GM18907 (cell line): ENCODE measurements at regions not wholly inside any gene's neighbourhood (a gene's known extent, or its start where the extent isn't known, plus 50 kb on each side); places are given as distances from the start of the nearest gene placed in this dataset.

Experiments
- ATAC-seq: cut with Tn5 transposase; IDR thresholded peaks from one replicate; pipeline ENCODE4 v1.9.1; 2021; ENCODE audit warnings: mild to moderate bottlenecking, moderate library complexity; ENCODE audit not compliant: unreplicated experiment

DNA sequence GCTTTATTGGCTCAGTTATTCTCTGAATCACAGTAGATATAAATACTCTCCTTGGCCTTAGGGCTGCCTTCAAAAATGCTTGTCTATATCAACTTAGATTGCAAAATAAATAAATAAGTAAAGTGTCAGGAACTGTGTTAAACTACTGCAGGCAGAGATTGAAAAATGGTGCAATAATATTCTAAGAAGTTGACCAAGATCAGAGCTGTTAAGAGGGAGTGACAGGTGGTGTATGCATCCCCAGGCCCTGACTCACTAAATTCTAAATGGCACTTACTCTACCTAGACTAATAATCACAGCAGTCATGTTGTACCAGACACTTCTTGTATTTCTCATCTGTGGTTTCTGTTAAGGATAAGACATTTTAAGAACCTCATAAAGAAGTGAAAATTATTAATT, 235.1 kb upstream of the SPOCK3 start:
- ATAC-seq: no peak

DNA sequence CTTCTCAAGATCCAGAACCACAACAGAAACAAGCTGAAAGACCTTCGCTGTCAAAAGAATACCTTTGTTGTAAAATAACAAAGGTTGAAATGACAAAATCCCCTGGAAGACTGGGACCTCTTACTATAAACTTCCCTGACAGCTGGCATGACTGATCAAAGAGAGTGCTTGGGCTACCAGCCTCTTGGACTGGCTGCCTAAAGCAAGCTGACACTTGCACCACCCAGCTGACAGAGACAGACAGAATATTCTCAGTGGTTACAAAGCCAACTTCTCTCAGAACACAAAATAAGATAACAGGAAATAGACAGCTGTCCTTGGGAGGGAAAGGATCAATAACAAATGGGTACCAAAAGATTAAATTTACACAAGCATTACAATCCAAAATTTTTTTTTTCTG, 241.7 kb upstream of the SPOCK3 start:
- no peak for ATAC-seq

DNA sequence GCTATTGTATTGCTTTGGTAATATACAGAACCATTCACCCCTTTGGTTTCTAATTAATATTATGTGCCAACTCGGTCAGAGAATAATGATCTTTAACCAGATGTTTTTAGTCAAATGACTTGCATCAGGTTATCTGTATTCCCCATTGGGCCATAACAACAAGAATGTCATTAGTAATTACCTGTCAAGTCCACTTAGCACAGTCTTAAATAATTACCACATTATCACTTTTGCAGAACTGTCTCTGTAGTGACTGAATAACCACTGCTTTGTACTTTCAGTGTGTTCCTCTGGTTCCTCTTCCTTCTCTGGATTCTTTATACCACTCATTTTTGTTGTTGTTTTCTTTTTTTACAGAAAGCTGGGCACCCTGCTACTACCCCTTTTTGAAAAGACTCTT, 257.7 kb upstream of the SPOCK3 start:
- ATAC-seq: no peak

DNA sequence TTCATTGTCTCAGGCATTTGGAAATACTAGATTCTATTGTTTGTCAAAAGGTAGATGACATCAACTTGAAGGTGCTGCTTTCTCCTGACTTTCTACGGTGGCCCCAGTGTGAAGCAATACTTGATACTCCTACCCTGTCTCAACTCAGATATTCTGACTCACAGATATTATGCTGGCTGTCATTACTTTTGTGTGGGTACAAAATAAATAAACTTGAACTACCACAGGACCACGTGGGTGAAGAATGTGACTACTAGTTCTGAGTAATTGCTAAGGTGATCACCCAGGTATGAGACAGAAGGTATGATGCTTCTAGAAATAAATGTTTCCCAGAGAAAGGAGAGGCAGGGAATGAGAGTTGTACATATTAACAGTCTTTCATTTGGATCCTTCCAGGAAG, 275.3 kb upstream of the SPOCK3 start:
- ATAC-seq: no peak

DNA sequence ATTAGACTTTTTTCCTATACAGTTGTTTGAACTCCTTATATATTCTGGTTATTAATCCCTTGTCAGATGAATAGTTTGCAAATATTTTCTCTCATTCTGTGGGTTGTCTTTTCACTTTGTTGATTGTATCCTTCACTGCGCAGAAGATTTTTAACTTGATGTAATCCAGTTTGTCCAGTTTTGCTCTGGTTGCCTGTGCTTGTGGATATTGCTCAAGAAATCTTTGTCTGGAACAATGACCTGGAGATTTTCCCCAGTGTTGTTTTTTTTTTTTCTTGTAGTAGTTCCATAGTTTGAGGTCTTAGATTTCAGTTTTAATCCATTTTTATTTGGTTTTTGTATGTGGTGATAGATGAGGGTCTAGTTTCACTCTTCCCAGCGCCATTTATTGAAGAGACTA, 289.8 kb upstream of the SPOCK3 start:
- no peak for ATAC-seq

DNA sequence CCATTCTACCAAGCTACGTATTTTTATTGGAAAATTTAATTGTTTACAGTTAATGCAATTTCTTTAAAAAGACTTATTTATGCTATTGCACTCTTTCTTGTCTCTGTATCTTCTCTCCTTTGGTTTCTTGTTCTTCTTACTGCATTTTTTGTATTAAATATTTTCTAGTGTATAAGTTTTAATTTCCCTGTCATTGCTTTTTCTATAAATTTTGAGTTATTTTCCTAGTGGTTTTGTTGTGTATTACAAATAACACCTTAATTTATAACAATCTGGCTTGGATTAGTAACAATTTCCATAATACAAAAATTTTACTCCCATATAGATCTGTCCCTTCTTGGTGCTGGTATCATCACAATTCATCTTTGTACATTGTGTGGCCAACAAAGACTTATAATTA, 303.5 kb upstream of the SPOCK3 start:
- no peak for ATAC-seq

DNA sequence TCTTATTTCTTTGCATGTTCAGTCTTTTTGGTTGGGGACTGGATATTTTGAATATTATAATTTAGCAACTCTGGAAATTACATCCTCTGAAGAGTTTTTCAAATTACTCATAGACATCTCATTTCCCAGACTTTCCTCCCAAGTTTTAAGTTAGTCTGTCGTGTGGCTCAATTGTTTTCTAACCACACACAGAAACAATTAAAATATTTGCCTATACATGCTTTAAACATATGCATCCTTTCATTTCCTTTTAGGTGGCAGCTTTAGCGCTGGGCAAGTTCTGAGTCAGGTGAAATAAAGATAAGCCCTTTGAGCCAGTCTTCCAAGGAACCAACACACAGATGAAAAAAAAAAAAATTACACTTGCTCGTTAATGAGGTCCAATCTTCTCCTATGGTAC, 307.0 kb upstream of the SPOCK3 start:
- no peak for ATAC-seq

DNA sequence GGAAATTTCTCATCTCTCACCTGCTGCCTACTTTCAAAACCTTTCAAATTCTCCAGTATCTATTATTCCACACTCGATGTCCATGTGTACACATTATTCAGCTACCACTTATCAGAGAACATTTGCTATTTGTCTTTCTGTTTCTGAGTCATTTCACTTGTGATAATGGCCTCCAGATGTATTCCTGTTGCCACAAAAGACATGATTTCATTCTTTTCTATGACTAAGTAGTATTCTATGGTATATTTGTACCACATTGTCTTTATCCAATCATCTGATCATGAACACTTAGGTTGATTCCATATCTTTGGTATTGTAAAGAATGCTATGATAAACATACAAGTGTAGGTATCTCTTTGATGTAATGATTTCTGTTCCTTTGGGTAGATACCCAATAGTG, 310.1 kb upstream of the SPOCK3 start:
- ATAC-seq: no peak

DNA sequence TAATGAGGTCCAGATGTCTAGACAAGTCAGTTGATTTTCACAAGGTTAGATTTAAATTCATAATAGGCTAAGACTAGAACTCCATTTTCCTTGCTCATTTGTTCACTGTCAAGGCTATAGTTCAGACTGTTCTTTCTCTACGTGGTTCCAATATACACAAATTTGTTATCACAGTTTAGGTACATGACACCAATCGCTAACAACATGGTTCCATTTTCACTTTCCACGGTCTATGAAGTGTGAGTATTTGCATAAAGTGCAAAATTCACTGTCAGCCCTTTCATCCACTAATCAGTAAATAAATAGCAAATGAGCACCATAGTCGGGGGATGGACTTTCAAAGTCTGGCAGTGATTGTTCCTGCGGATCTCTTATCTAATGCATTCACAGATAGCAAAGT, 315.7 kb upstream of the SPOCK3 start:
- ATAC-seq: no peak

DNA sequence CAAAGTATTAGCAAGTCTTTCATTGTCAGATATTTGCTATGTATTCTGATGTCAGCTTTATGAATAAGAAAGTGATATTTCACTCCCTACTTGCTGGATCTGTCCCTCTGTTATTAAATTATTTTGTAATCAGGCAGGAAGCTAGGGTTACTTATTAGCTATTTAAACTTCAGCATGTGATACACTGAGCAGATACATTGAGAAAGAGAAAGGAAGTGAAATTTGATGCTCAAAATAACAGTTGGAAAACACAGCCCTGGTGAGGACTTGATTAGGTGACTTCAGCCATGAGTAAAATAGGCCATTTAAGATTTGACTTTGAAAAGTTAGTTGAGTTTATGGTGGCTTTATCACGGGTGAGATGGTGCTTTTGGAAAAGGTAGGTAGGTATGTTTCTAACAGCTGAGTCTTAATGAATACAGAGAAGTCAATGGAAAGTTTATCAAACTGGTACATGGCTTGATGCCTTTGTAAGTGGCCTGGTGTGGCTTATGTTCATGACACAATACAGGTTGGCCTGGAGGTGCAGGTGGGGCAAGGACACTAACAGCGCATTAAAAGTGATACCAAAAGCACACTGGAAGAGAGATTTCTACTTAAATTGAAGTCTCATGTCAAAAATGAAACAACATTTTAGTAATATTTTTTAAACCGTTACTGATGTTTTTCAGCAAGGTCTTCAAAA, 321.2 kb upstream of the SPOCK3 start:
- peak; percentile 95 for ATAC-seq

DNA sequence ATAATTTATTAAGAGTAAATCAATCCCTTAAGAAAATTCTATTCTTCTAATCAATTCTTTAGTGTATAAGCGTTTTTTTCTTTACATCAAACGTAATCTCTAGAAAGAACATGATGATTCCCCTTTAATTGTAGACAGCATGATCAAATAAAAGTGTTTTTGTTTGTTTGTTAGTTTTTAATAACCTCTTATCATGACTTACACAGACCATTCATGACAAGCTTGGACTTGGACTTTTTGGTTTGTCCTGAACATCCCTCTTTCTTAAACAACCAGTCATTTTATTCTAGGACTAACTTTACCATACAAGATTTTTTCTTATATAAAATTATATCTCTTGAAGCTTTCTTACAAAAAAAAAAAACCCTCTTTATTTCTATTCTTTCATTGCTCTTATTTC, 344.6 kb upstream of the SPOCK3 start:
- ATAC-seq: no peak

DNA sequence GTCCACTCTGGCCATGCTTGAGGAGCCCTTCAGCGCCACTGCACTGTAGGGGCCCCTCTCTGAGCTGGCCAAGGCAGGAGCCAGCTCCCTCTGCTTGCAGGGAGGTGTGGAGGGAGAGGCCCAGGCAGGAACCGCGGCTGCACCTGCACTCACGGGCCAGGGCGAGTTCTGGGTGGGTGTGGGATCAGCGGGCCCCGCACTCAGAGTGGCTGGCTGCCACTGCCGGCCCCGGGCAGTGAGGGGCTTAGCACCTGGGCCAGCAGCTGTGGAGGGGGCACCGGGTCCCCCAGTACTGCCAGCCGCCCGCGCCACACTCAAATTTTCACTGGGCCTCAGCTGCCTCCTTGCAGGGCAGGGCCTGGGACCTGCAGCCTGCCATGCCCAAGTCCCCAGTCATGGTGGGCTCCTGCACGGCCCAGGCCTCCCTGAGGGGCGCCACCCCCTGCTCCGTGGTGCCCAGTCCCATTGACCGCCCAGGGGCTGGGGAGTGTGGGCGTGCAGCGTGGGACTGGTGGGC, 347.2 kb upstream of the SPOCK3 start:
- no peak for ATAC-seq

DNA sequence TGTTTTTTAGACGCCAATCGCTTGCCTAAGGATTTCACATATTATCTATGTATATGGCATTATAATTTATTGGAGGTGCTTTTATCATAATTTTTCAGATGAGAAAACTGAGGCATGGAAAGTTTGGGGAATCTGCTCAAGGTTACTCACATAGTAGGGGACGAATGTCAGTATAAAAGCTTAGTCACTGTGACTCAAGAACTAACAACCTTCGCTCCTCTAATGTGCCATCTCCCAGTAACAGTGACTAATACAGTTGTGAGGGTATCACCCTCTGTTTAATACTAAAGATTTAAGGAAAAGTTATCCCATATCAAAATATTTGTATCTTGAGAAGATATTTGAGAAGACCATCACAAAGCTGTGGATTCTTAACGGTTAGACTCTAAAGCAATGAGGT, 353.1 kb upstream of the SPOCK3 start:
- no peak for ATAC-seq

DNA sequence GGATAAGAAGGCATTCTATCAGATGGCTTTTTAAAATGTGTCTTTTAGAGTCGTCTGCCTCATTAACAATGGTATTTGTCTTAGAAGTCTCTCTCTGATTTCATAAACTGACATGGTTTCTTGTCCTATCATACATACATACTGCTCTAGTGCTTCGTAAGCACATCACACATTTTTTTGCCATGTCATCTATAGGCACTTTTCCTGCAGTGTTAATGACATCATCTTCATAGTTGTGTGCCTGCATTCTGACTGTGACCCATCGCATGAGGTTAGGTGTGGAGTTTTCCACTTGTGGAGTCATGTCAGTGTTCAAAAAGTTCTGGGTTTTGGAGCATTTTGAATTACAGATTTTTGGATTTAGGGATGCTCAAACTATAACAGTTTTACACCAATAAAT, 361.6 kb upstream of the SPOCK3 start:
- ATAC-seq: no peak

DNA sequence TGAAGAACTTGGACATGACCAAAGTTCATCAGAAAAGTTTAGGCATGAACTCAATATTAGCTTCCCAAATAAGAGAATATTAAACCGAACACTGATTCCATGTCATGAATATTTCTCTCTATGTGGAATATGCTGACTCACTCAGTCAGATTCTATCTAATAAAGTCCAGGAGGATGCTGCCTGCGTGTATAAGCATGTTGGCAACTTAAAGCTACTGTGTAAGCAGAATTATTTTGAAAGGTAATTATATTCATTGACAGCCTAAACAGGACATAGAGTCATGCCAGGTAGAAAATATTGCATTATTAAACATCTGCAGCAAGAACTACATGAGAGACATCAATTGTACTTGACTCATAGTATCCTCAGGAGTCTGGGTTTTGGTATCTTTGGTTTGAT, 367.9 kb upstream of the SPOCK3 start:
- ATAC-seq: no peak

DNA sequence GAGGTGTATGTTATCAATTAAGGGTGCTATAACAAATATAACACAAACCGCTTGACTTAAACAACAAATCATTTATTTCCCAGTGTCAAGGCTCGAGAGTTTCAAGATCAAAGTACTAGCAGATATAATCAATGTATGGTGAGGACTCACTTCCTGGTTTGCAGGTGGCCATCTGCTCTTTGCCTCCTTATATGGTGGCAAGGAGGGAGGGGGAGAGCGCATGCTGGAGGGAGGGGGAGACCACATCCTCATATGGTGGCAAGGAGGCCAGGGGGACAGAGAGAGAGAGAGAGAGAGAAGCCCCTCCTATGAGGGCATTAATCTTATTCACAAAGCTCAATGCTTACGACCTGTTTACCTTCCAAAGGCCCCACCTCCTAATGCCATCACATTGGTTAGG, 372.3 kb upstream of the SPOCK3 start:
- no peak for ATAC-seq

DNA sequence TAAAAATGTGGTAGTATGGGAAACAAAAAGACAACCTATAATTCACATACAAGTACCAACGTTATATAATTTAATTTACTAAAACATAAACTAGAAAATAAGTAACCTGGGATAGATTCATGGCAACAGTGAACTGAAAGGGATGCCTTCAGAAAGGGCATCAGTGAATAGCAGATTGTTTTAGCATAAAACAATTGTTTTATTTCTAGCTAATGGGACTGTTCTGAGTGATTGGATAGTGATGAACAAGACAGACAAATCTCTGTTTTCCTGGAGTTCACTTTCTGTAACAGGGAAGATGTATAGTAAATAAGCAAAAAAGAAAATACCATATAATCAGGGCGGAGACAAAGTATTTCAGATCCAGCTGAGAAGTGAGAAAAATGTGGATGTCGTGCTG, 379.1 kb upstream of the SPOCK3 start:
- ATAC-seq: no peak

DNA sequence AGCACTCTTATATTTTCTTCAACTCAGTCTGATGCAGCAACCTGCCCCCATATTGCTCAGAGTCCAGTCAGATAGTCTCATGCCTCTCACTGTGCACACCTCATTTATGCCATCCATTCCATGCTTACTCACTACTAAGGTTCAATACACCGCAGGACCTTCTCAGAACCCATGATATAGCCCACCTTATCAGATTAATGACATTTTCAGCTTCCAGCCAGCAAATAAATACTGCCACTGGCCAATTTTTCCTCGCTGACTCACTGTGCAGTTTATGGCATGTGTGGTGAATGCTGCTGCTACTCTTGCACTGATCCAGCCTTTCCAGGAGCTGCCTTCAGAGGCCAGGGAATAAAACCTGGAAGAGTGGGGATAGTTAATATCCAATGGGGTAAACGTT, 380.6 kb upstream of the SPOCK3 start:
- ATAC-seq: no peak

DNA sequence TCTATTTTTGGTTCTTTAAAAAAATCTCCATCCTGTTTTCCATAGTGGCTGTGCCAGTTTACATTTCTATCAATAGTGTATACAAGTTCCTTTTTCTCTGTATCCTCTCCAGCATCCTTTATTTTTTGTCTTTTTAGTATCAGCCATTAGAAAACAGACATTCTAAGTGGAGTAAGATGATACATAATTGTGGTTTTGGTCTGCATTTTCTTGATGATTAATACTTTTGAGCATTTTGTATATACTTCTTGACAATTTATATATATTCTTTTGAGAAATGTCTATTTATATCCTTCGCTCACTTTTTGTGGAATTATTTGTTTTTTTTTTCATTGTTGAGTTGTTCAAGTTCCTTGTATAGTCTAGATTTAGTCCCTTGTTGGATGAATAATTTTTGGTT, 382.2 kb upstream of the SPOCK3 start:
- ATAC-seq: no peak

DNA sequence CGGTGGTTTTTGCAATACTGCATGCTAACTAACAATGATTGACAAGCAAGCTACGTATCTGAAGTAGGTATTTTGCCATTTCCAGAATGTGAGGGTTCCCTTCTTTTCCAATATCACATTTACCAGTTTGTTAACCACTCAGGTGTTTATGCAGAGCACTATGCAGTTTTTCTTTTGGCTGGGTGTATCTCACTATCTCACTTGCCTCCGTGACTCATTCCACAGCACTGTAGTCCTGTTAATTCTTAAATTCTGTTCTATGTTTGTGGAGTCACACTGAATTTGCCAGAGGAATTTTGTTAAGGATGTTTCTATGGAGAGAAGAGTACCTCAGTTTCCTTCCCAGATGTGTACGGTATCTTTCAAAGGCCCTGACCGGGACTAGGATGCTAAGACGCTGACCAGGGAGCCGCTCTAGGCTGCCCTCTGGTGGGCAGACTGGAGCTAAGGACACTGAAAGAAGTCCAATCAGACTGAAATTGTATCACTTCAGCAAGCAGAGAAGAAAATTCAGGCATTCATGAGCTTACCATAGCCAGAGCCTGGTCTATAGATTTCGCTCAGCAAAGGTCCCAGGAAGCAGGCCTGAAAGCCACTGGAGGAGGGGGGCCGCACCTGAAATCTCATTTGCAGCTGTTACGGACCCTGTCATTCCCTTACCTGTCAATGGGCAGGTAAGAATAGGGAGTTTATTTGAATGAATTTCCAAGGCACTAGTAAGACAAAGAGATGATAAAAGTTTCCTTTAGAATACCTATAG, 388.4 kb upstream of the SPOCK3 start:
- ATAC-seq: peak; percentile 97

DNA sequence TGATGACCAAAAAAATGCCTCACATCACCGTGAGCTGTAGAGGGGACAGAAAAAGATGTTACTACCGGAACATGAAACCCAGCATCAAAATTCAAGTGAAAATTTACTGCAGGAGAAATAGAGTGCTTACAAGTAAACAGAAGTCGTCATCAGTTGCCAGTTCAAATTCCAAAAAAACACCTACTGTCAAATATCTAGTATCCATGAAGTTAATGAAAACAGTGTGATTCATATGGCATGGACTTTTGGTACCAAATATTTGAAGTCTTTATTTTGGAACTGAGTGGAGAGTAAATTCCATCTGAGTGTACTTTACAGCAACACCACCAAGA, 388.9 kb upstream of the SPOCK3 start:
- ATAC-seq: no peak

DNA sequence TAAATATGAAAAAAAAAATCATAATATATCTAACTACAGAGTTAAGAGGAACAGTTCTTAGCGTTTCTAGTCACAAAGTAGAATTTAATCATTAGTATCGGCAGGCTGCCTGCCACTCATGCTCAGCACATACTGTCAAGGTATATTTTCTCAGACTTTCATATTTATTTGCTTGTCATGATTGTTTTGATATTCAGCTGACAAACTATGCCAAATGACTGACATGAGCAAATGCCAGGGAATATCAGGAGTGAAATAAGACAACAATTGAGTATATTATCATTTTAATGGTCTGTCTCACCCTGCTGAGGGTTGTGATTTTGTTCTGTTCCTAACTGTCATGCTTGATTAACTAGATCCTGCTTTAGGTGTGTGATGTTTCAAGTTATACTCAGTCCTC, 395.0 kb upstream of the SPOCK3 start:
- no peak for ATAC-seq

DNA sequence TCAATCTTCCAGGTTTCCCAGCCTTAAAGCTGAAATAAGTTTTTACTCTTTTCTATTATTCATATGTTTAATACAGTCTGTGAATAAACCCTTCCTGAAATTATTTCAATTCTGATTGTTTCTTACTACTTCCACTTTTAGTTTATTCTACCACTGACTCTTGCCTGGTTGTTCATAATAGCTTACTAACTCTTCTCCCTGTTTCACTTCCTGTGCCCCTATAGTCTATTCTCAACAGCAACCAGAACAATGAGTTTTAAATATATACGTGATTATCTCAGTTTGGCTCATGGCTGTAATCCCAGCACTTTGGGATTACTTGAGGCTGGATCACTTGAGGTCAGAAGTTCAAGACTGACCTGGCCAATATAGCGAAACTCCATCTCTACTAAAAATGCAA, 408.0 kb upstream of the SPOCK3 start:
- ATAC-seq: no peak
